ENCODE measurements at regions not wholly inside any gene's neighbourhood (a gene's known extent, or its start where the extent isn't known, plus 50 kb on each side); places are given as distances from the start of the nearest gene placed in this dataset.

DNA sequence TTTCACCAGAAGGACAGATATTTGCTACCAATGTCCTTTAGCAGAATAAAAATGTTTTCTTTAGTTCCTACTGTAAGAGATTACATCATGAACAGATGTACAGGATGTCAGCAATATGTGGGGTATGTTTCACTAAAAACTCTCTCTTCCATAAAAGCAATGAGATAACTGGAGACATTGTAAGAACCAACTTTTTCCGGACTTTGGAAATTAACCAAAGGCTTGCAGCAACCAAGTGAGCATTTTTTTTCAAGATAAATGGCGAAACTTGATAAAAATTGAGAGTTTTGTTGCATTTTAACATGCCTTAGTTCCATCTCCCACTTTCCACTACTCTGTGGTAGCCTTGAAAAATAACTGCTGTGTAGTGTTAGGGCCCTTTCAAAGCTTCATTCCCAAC is 429.8 kb upstream of the CDH2 start:
- no peak overlapping the region for H3K4me2 ChIP-seq (replicated peaks; ENCODE audit: low read depth, low read length, poor library complexity, severe bottlenecking)
- H3K9ac ChIP-seq (ENCODE audit: low read length) = no peak overlapping the region
- no peak overlapping the region for H2AFZ ChIP-seq (ENCODE audit: insufficient read depth, low read depth, low read length, poor library complexity, severe bottlenecking)
- Mint-ChIP-seq H3K4me1 (no peaks in the 10 kb centered on the region), H3K9me3 (ENCODE audit: insufficient read depth) (peaks cover 3% of the 10 kb centered on the region), H3K27ac (no peak overlapping the region), H3K4me3 (no peak overlapping the region), H3K27me3 (no peaks in the 10 kb centered on the region)
- no CpG with 5 or more reads among the region's 2 CpGs for WGBS (ENCODE audit: insufficient coverage)
- H3K27ac ChIP-seq (ENCODE audit: low read length in 2 of 2) = no peak overlapping the region
- CTCF ChIA-PET = no interaction called here
- H3K36me3 ChIP-seq (replicated peaks in 1 of 2; ENCODE audit: control extremely low read depth in 1 of 2, control insufficient read depth in 1 of 2, extremely low read depth in 1 of 2, insufficient read depth in 2 of 2, low read length in 1 of 2) = no peaks in the 10 kb centered on the region
- ATAC-seq (ENCODE audit: low read depth) (no peak), DNase-seq (no peak)
- intact Hi-C loops (cut with micrococcal nuclease) = no loop called here
- H3K4me1 ChIP-seq (ENCODE audit: control insufficient read depth in 2 of 2, insufficient read depth in 2 of 2, low read length in 2 of 2) = no peaks in the 10 kb centered on the region
- no peak overlapping the region for H3K4me3 ChIP-seq (ENCODE audit: control extremely low read depth in 1 of 5, extremely low read depth in 1 of 5, insufficient read depth in 1 of 5, low read depth in 2 of 5, low read length in 4 of 5)
- H3K9me3 ChIP-seq (ENCODE audit: control extremely low read depth in 1 of 3, control insufficient read depth in 2 of 3, insufficient read depth in 1 of 3, low read length in 2 of 3) = peaks cover 0 to 3% (median 2%) of the 10 kb centered on the region in 3 donors
- H4K20me1 ChIP-seq (ENCODE audit: control insufficient read depth, insufficient read depth, low read length, poor library complexity, severe bottlenecking) = no peaks in the 10 kb centered on the region
- POLR2A ChIA-PET = no interaction called here
- no peaks in the 10 kb centered on the region for H3K79me2 ChIP-seq (ENCODE audit: control insufficient read depth, insufficient read depth, low read length)
- H3K27me3 ChIP-seq (replicated peaks in 1 of 4; ENCODE audit: control extremely low read depth in 1 of 4, control insufficient read depth in 3 of 4, insufficient read depth in 4 of 4, low read length in 3 of 4) = no peaks in the 10 kb centered on the region
- TF ChIP-seq EZH2 (IDR thresholded peaks at IDR 0.05; ENCODE audit: borderline replicate concordance, insufficient read depth, low read depth, low read length, poor library complexity, severe bottlenecking) = no peak
- TF ChIP-seq, protein P1, sequence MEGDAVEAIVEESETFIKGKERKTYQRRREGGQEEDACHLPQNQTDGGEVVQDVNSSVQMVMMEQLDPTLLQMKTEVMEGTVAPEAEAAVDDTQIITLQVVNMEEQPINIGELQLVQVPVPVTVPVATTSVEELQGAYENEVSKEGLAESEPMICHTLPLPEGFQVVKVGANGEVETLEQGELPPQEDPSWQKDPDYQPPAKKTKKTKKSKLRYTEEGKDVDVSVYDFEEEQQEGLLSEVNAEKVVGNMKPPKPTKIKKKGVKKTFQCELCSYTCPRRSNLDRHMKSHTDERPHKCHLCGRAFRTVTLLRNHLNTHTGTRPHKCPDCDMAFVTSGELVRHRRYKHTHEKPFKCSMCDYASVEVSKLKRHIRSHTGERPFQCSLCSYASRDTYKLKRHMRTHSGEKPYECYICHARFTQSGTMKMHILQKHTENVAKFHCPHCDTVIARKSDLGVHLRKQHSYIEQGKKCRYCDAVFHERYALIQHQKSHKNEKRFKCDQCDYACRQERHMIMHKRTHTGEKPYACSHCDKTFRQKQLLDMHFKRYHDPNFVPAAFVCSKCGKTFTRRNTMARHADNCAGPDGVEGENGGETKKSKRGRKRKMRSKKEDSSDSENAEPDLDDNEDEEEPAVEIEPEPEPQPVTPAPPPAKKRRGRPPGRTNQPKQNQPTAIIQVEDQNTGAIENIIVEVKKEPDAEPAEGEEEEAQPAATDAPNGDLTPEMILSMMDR (IDR thresholded peaks at IDR 0.05) = no peak

- no peaks in the 10 kb centered on the region for H3K4me1 Mint-ChIP-seq
- TF ChIP-seq, protein P1 (IDR thresholded peaks at IDR 0.05) = no peak
- TF ChIP-seq EZH2 (IDR thresholded peaks at IDR 0.05; ENCODE audit: borderline replicate concordance, insufficient read depth, low read depth, low read length, poor library complexity, severe bottlenecking) = no peak
- ChIA-PET POLR2A (no interaction called here), CTCF (no interaction called here)
- Histone ChIP-seq H3K36me3 (replicated peaks in 1 of 2; ENCODE audit: control extremely low read depth in 1 of 2, control insufficient read depth in 1 of 2, extremely low read depth in 1 of 2, insufficient read depth in 2 of 2, low read length in 1 of 2) (no peaks in the 10 kb centered on the region), H3K9me3 (ENCODE audit: control extremely low read depth in 1 of 3, control insufficient read depth in 2 of 3, insufficient read depth in 1 of 3, low read length in 2 of 3) (peaks cover 0 to 3% (median 2%) of the 10 kb centered on the region in 3 donors), H3K4me2 (replicated peaks; ENCODE audit: low read depth, low read length, poor library complexity, severe bottlenecking) (no peak overlapping the region), H3K79me2 (ENCODE audit: control insufficient read depth, insufficient read depth, low read length) (no peaks in the 10 kb centered on the region), H3K27ac (ENCODE audit: low read length in 2 of 2) (no peak overlapping the region), H3K9ac (ENCODE audit: low read length) (no peak overlapping the region), H3K4me1 (ENCODE audit: control insufficient read depth in 2 of 2, insufficient read depth in 2 of 2, low read length in 2 of 2) (no peaks in the 10 kb centered on the region), H3K27me3 (replicated peaks in 1 of 4; ENCODE audit: control extremely low read depth in 1 of 4, control insufficient read depth in 3 of 4, insufficient read depth in 4 of 4, low read length in 3 of 4) (no peaks in the 10 kb centered on the region), H4K20me1 (ENCODE audit: control insufficient read depth, insufficient read depth, low read length, poor library complexity, severe bottlenecking) (no peaks in the 10 kb centered on the region), H3K4me3 (ENCODE audit: control extremely low read depth in 1 of 5, extremely low read depth in 1 of 5, insufficient read depth in 1 of 5, low read depth in 2 of 5, low read length in 4 of 5) (no peak overlapping the region), H2AFZ (ENCODE audit: insufficient read depth, low read depth, low read length, poor library complexity, severe bottlenecking) (no peak overlapping the region)
- ATAC-seq (ENCODE audit: low read depth) (no peak), DNase-seq (no peak)
- H3K4me3 Mint-ChIP-seq = no peak overlapping the region
- peaks cover 8% of the 10 kb centered on the region for H3K9me3 Mint-ChIP-seq (ENCODE audit: insufficient read depth)
- H3K27me3 Mint-ChIP-seq = no peaks in the 10 kb centered on the region
- intact Hi-C loops (cut with micrococcal nuclease) = no loop called here
- H3K27ac Mint-ChIP-seq = no peak overlapping the region
Observed at GRCh38 chr18:28602391-28602790, 425.5 kb upstream of the CDH2 start.

All from B cell (primary cell).